Heart left ventricle (tissue), 16 donors: ENCODE measurements at regions not wholly inside any gene's neighbourhood (a gene's known extent, or its start where the extent isn't known, plus 50 kb on each side); places are given as distances from the start of the nearest gene placed in this dataset.

Source experiments
- ATAC-seq, 4 donors: fragments of 200-7000 bp; cut with Tn5 transposase; one replicate each; pipeline ENCODE4 v1.9.1; 2020 to 2022; ENCODE audit warnings: moderate library complexity in 4 of 4, mild to moderate bottlenecking in 3 of 4, moderate number of reproducible peaks in 1 of 4
- DNase-seq, 5 donors: peaks; one replicate each; pipeline ENCODE4 v3.0.0-alpha.2; 2020
- H3K27ac ChIP-seq, 12 donors: fragments of 200-600 bp; sonication (generic) in 4 of 12; one replicate each; pipeline versions ENCODE4 v1.5.0 to v1.8.0; 2016 to 2022; ENCODE audit warnings: mild to moderate bottlenecking in 2 of 12
- H3K27me3 ChIP-seq, 9 donors: fragments of 200-600 bp; sonication (generic) in 2 of 9; one replicate each; pipeline versions ENCODE4 v1.5.1 to v1.8.0; 2016 to 2022; ENCODE audit warnings: mild to moderate bottlenecking in 3 of 9
- H3K36me3 ChIP-seq, 9 donors: fragments of 200-600 bp; sonication (generic) in 2 of 9; one replicate each; pipeline versions ENCODE4 v1.5.0 to v1.8.0; 2018 to 2022; ENCODE audit warnings: mild to moderate bottlenecking in 2 of 9
- H3K4me1 ChIP-seq, 12 donors: fragments of 200-600 bp; sonication (generic) in 4 of 12; one replicate each; pipeline versions ENCODE4 v1.5.0 to v1.8.0; 2016 to 2022; ENCODE audit warnings: mild to moderate bottlenecking in 3 of 12
- H3K4me3 ChIP-seq, 12 donors: fragments of 200-600 bp; sonication (generic) in 4 of 12; one replicate each; pipeline versions ENCODE4 v1.5.0 to v1.8.0; 2017 to 2022; ENCODE audit warnings: mild to moderate bottlenecking in 9 of 12, moderate library complexity in 4 of 12
- H3K9me3 ChIP-seq, 12 donors: fragments of 200-600 bp; sonication (generic) in 4 of 12; one replicate each; pipeline versions ENCODE4 v1.5.0 to v1.8.0; 2016 to 2022; ENCODE audit warnings: mild to moderate bottlenecking in 1 of 12
- CTCF ChIP-seq, 12 donors: fragments of 200-600 bp; sonication (generic) in 4 of 12; IDR thresholded peaks; one replicate each; pipeline versions ENCODE4 v1.5.0 to v1.8.0; 2018 to 2022; ENCODE audit warnings: antibody characterized with exemption in 12 of 12, mild to moderate bottlenecking in 5 of 12
- POLR2A ChIP-seq, 2 donors: fragments of 450-650 bp; IDR thresholded peaks; one replicate each; pipeline ENCODE4 v1.6.1; 2017; ENCODE audit warnings: antibody characterized with exemption in 2 of 2, mild to moderate bottlenecking in 2 of 2, moderate library complexity in 2 of 2
- WGBS, 4 donors: extraction: QIAGEN DNeasy Blood & Tissue Kit in 2 of 4; methylation state at CpG; one replicate each; pipeline versions ENCODE4 v1.1.5 to v1.1.7; 2013 to 2018; 5-methylcytosine and 5-hydroxymethylcytosine counted together
- intact Hi-C, 10 donors: fragments of 100-400 bp; cut with DNase I; formaldehyde crosslinking; loops; one replicate each; pipeline versions ENCODE4 v1.11.1 to v1.14.2; 2022
- donor health status: ischemic (EF 13 %, LVEDD 7.1; RV severe dilation, severe dysfunction).
- donor health status: healthy with polysubstance abuse.
- donor health status: DM: no; HTN: yes; CAD: no.
- donor health status: DM: no; HTN: no; CAD: no.
- donor health status: ischemic (EF 25% LVEDD 6.9; RV normal size, moderate dysfunction).
- donor health status: ischemic (EF 25% LVEDD 5.7; RV mildly dilated, moderate dysfunction).
- donor health status: healthy.
- donor health status: DM: yes; HTN: yes; CAD: no.
- donor health status: ischemic (EF 35%, LVEDD 5.7; RV mildly dilated, moderate dysfunction).
- donor health status: nonischemic (EF 11% LVEDD 7.7; RV severe dilation, severe dysfunction).
- donor health status: DM: yes; HTN: yes; CAD: no.
- donor health status: PGD.
- donor health status: ischemic (EF 29% LVEDD 5.4; RV normal size, mild dysfunction).
- donor health status: nonischemic (EF 23%, LVEDD 6.1; RV moderate dilation, normal function).

DNA sequence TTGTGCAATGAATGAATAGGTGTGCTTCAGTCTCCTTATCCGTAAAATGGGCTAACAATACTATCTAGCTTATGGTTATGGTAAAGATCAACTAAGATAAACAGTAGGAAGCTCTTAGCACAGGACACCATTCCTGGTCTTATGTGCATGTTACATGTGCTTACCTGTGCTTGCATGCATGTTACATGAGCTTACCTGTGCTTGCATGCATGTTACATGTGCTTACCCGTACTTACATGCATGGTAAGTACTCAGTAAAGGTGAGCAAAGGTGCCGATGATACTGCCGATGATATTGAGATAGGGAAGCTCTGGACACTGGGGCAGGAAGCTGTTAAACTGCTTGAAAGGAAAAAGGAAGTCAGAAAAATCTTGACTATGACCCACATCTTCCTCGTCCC is 211.0 kb upstream of the USP24 start:
- DNase-seq = no peak
- H3K9me3 ChIP-seq = peaks cover 0 to 17% (median 2%) of the 10 kb centered on the region in 12 donors
- no peak overlapping the region for H3K4me3 ChIP-seq
- H3K27me3 ChIP-seq = no peaks in the 10 kb centered on the region
- 70 to 78% (median 75%) methylated on average over 5 of the region's 5 CpGs for WGBS, 4 donors
- no peak for ATAC-seq
- peaks cover 0 to 16% (median 0%) of the 10 kb centered on the region in 12 donors for H3K4me1 ChIP-seq
- intact Hi-C loops = no loop called here
- TF ChIP-seq POLR2A (IDR thresholded peaks at IDR 0.05) (no peak), CTCF (IDR thresholded peaks at IDR 0.05) (no peak)
- H3K27ac ChIP-seq = no peak overlapping the region
- H3K36me3 ChIP-seq = no peaks in the 10 kb centered on the region

DNA sequence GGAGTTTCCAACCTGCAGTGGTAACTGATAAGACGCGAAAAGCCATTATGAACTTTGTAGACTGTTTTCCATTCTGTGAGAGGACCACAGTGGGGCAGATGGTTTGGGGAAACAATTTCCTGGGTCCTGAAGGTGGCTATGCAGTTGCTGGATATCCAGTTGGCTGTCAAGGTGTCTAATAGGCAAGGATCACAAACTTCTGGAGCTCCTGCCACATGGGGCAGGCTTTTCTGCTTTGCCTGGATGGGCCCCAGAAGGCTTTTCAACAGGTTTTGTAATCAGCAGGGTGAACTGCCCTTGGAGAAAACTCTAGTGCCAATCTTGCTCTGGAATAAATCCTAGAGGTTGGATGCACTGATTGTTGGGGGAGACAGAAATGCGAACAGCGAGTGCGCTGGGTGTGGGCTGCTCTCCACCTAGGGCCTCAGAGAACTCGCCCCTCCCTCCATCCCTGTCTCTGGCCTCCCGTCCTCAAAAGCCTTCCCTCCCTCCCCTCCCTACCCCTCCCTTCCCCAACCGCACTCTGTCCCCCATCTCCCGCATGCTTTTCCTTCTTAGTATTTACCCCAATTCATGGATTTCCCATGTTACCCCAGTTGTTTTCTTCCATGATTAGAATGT is 210.3 kb upstream of the USP24 start:
- H3K27ac ChIP-seq = no peak overlapping the region
- no peak for DNase-seq
- 86 to 94% (median 89%) methylated on average over 9 of the region's 9 CpGs for WGBS, 4 donors
- no peaks in the 10 kb centered on the region for H3K27me3 ChIP-seq
- no peak for ATAC-seq
- H3K4me3 ChIP-seq = no peak overlapping the region
- no peaks in the 10 kb centered on the region for H3K36me3 ChIP-seq
- H3K4me1 ChIP-seq = peaks cover 0 to 16% (median 0%) of the 10 kb centered on the region in 12 donors
- H3K9me3 ChIP-seq = peaks cover 0 to 17% (median 2%) of the 10 kb centered on the region in 12 donors
- TF ChIP-seq CTCF (IDR thresholded peaks at IDR 0.05) (no peak), POLR2A (IDR thresholded peaks at IDR 0.05) (no peak)
- intact Hi-C loops = no loop called here

- Histone ChIP-seq H3K27ac (no peak overlapping the region), H3K36me3 (no peaks in the 10 kb centered on the region), H3K27me3 (no peaks in the 10 kb centered on the region), H3K9me3 (peaks cover 0 to 17% (median 2%) of the 10 kb centered on the region in 12 donors), H3K4me3 (no peak overlapping the region), H3K4me1 (peaks cover 0 to 4% (median 0%) of the 10 kb centered on the region in 12 donors)
- DNase-seq = no peak
- no peak for TF ChIP-seq POLR2A (IDR thresholded peaks at IDR 0.05)
- TF ChIP-seq CTCF (IDR thresholded peaks at IDR 0.05) = no peak
- intact Hi-C loops = no loop called here
- WGBS, 4 donors = 44 to 69% (median 65%) methylated on average over 1 of the region's 1 CpG
- no peak for ATAC-seq
Observed at GRCh38 chr1:55423376-55423775, 208.2 kb upstream of the USP24 start.

GRCh38 chr1:55420929-55421716 is 206.0 kb upstream of the USP24 start:
- Histone ChIP-seq H3K9me3 (peaks cover 0 to 17% (median 2%) of the 10 kb centered on the region in 12 donors), H3K4me1 (no peaks in the 10 kb centered on the region), H3K4me3 (no peak overlapping the region), H3K27ac (no peak overlapping the region), H3K36me3 (no peaks in the 10 kb centered on the region), H3K27me3 (peaks cover 0 to 3% (median 0%) of the 10 kb centered on the region in 9 donors)
- TF ChIP-seq CTCF (IDR thresholded peaks at IDR 0.05) = no peak
- TF ChIP-seq POLR2A (IDR thresholded peaks at IDR 0.05) = no peak
- 43 to 56% (median 51%) methylated on average over 3 of the region's 3 CpGs for WGBS, 4 donors
- no peak for ATAC-seq
- intact Hi-C loops = no loop called here
- no peak for DNase-seq
